Caco-2 (cell line): ENCODE measurements at regions not wholly inside any gene's neighbourhood (a gene's known extent, or its start where the extent isn't known, plus 50 kb on each side); places are given as distances from the start of the nearest gene placed in this dataset.

Experiments
- BruUV-seq: library from RNA; stranded (reverse); fragments of 400-500 nt; replicated peaks from 2 replicates; lab custom pipeline; 2021; lab: Mats Ljungman, UMichigan
- CTCF ChIA-PET: fragments of 300-600 bp; sonication (Branson Sonifier 250); formaldehyde crosslinking; loops from one replicate; lab custom pipeline; 2022; ENCODE audit warnings: antibody characterized with exemption; lab: Charles Lee
- POLR2A ChIA-PET: fragments of 300-600 bp; sonication (Branson Sonifier 250); formaldehyde crosslinking; loops from one replicate; lab custom pipeline; 2022; ENCODE audit warnings: antibody characterized with exemption; lab: Charles Lee
- DNase-seq, 2 experiments: peaks; one replicate each; pipeline versions ENCODE4 v3.0.0 to v3.0.0-alpha.2; 2020 to 2022
- H3K27me3 ChIP-seq: replicated peaks from 2 replicates; pipeline ENCODE4 v1.6.0; 2011; ENCODE audit warnings: low read length; ENCODE audit not compliant: control insufficient read depth, insufficient read depth
- H3K36me3 ChIP-seq: 2 replicates; pipeline ENCODE4 v1.5.1; 2011; ENCODE audit warnings: low read length; ENCODE audit not compliant: control insufficient read depth, insufficient read depth
- H3K4me1 ChIP-seq: fragments of 250-450 bp; sonication (Bioruptor Pico); 2 replicates; pipeline ENCODE4 v1.5.1; 2020; ENCODE audit warnings: mild to moderate bottlenecking
- H3K4me3 ChIP-seq: 2 replicates; pipeline ENCODE4 v1.5.1; 2011; ENCODE audit warnings: low read depth, mild to moderate bottlenecking, control low read depth, low read length
- H3K9me3 ChIP-seq: fragments of 250-450 bp; sonication (Bioruptor Pico); 2 replicates; pipeline ENCODE4 v1.5.1; 2020; ENCODE audit warnings: mild to moderate bottlenecking, moderate library complexity
- H3K27ac Mint-ChIP-seq: one replicate; pipeline ENCODE4 v1.8.0; 2022; ENCODE audit warnings: mixed read lengths; ENCODE audit not compliant: unreplicated experiment
- H3K27me3 Mint-ChIP-seq: one replicate; pipeline ENCODE4 v1.8.0; 2022; ENCODE audit warnings: mixed read lengths; ENCODE audit not compliant: insufficient read depth, unreplicated experiment
- H3K36me3 Mint-ChIP-seq: one replicate; pipeline ENCODE4 v1.8.0; 2022; ENCODE audit warnings: mild to moderate bottlenecking, mixed read lengths; ENCODE audit not compliant: insufficient read depth, unreplicated experiment
- H3K4me1 Mint-ChIP-seq: one replicate; pipeline ENCODE4 v1.8.0; 2022; ENCODE audit warnings: low read depth, mixed read lengths; ENCODE audit not compliant: unreplicated experiment
- H3K4me3 Mint-ChIP-seq: one replicate; pipeline ENCODE4 v1.8.0; 2022; ENCODE audit warnings: mild to moderate bottlenecking, moderate library complexity, mixed read lengths; ENCODE audit not compliant: unreplicated experiment
- H3K9me3 Mint-ChIP-seq: one replicate; pipeline ENCODE4 v1.8.0; 2022; ENCODE audit warnings: mixed read lengths; ENCODE audit not compliant: unreplicated experiment
- intact Hi-C: fragments of 100-400 bp; cut with micrococcal nuclease; formaldehyde crosslinking; loops from one replicate; pipeline ENCODE4 v1.10.0; 2022; ENCODE audit not compliant: unreplicated experiment
- TF ChIP-seq, protein P1 (sequence below), 2 experiments: fragments of 200-600 bp in 1 of 2; IDR thresholded peaks; 1 replicate in 1 of 2; 2 replicates in 1 of 2; pipeline versions ENCODE4 v1.5.1 to v1.8.0; 2011 to 2022; ENCODE audit warnings: antibody characterized with exemption in 1 of 2, control low read depth in 1 of 2, inconsistent platforms in 1 of 2, low read depth in 1 of 2, low read length in 1 of 2, mild to moderate bottlenecking in 1 of 2, moderate library complexity in 1 of 2; ENCODE audit not compliant: insufficient read depth in 1 of 2, severe bottlenecking in 1 of 2, unreplicated experiment in 1 of 2

GRCh38 chr10:130409331-130409730 is 273.1 kb downstream of the GLRX3 start:
- no peak for DNase-seq
- BruUV-seq, result no TSS peak
- H3K4me3 Mint-ChIP-seq, result no peak overlapping the region
- no peaks in the 10 kb centered on the region for H3K4me1 Mint-ChIP-seq
- no peaks in the 10 kb centered on the region for H3K9me3 ChIP-seq
- intact Hi-C loops, result no loop called here
- H3K27ac Mint-ChIP-seq, result no peak overlapping the region
- CTCF ChIA-PET, result no interaction called here
- peaks cover 5% of the 10 kb centered on the region for H3K27me3 Mint-ChIP-seq
- H3K36me3 ChIP-seq, result no peaks in the 10 kb centered on the region
- H3K36me3 Mint-ChIP-seq, result no peaks in the 10 kb centered on the region
- peaks cover 11% of the 10 kb centered on the region for H3K9me3 Mint-ChIP-seq
- TF ChIP-seq, protein P1, sequence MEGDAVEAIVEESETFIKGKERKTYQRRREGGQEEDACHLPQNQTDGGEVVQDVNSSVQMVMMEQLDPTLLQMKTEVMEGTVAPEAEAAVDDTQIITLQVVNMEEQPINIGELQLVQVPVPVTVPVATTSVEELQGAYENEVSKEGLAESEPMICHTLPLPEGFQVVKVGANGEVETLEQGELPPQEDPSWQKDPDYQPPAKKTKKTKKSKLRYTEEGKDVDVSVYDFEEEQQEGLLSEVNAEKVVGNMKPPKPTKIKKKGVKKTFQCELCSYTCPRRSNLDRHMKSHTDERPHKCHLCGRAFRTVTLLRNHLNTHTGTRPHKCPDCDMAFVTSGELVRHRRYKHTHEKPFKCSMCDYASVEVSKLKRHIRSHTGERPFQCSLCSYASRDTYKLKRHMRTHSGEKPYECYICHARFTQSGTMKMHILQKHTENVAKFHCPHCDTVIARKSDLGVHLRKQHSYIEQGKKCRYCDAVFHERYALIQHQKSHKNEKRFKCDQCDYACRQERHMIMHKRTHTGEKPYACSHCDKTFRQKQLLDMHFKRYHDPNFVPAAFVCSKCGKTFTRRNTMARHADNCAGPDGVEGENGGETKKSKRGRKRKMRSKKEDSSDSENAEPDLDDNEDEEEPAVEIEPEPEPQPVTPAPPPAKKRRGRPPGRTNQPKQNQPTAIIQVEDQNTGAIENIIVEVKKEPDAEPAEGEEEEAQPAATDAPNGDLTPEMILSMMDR (IDR thresholded peaks at IDR 0.05; ENCODE audit: insufficient read depth in 1 of 2, low read depth in 1 of 2, low read length in 1 of 2, severe bottlenecking in 1 of 2, unreplicated experiment in 1 of 2), result no peak
- H3K4me1 ChIP-seq, result no peaks in the 10 kb centered on the region
- H3K4me3 ChIP-seq, result no peak overlapping the region
- no peaks in the 10 kb centered on the region for H3K27me3 ChIP-seq
- POLR2A ChIA-PET, result no interaction called here

GRCh38 chr10:130409931-130410330 is 273.7 kb downstream of the GLRX3 start:
- H3K27me3 ChIP-seq, result no peaks in the 10 kb centered on the region
- no peak overlapping the region for H3K4me3 ChIP-seq
- ChIA-PET POLR2A (no interaction called here), CTCF (no interaction called here)
- no peaks in the 10 kb centered on the region for H3K36me3 ChIP-seq
- Mint-ChIP-seq H3K9me3 (peaks cover 11% of the 10 kb centered on the region), H3K27me3 (peaks cover 5% of the 10 kb centered on the region), H3K27ac (no peak overlapping the region), H3K4me1 (no peaks in the 10 kb centered on the region), H3K36me3 (no peaks in the 10 kb centered on the region), H3K4me3 (no peak overlapping the region)
- intact Hi-C loops, result no loop called here
- DNase-seq, result no peak
- H3K4me1 ChIP-seq, result no peaks in the 10 kb centered on the region
- no TSS peak for BruUV-seq
- H3K9me3 ChIP-seq, result no peaks in the 10 kb centered on the region
- TF ChIP-seq, protein P1 (IDR thresholded peaks at IDR 0.05; ENCODE audit: insufficient read depth in 1 of 2, low read depth in 1 of 2, low read length in 1 of 2, severe bottlenecking in 1 of 2, unreplicated experiment in 1 of 2), result no peak

GRCh38 chr10:130411496-130412085 is 275.4 kb downstream of the GLRX3 start:
- intact Hi-C loops, result no loop called here
- Histone ChIP-seq H3K4me3 (no peak overlapping the region), H3K4me1 (no peaks in the 10 kb centered on the region), H3K9me3 (no peaks in the 10 kb centered on the region), H3K36me3 (no peaks in the 10 kb centered on the region), H3K27me3 (no peaks in the 10 kb centered on the region)
- no peak for DNase-seq
- H3K36me3 Mint-ChIP-seq, result no peaks in the 10 kb centered on the region
- no peak overlapping the region for H3K27ac Mint-ChIP-seq
- BruUV-seq, result no TSS peak
- TF ChIP-seq, protein P1 (IDR thresholded peaks at IDR 0.05; ENCODE audit: insufficient read depth in 1 of 2, low read depth in 1 of 2, low read length in 1 of 2, severe bottlenecking in 1 of 2, unreplicated experiment in 1 of 2), result no peak
- H3K27me3 Mint-ChIP-seq, result peaks cover 6% of the 10 kb centered on the region
- no peaks in the 10 kb centered on the region for H3K4me1 Mint-ChIP-seq
- H3K9me3 Mint-ChIP-seq, result peaks cover 11% of the 10 kb centered on the region
- no peak overlapping the region for H3K4me3 Mint-ChIP-seq
- ChIA-PET POLR2A (no interaction called here), CTCF (no interaction called here)
